SK-MEL-5 (cell line): ENCODE measurements at regions not wholly inside any gene's neighbourhood (a gene's known extent, or its start where the extent isn't known, plus 50 kb on each side); places are given as distances from the start of the nearest gene placed in this dataset.

Experiments used
- DNase-seq: peaks from one replicate; pipeline ENCODE4 v3.0.0-alpha.2; 2016; ENCODE audit warnings: low read depth, low spot score
- in situ Hi-C: cut with HindIII; loops from 2 replicates; pipeline ENCODE4 v1.10.0; 2016; ENCODE audit warnings: low sequenced_read_pairs, high pct_unique_total_duplicates, low pct_unique_long_range_greater_than_20kb

DNA sequence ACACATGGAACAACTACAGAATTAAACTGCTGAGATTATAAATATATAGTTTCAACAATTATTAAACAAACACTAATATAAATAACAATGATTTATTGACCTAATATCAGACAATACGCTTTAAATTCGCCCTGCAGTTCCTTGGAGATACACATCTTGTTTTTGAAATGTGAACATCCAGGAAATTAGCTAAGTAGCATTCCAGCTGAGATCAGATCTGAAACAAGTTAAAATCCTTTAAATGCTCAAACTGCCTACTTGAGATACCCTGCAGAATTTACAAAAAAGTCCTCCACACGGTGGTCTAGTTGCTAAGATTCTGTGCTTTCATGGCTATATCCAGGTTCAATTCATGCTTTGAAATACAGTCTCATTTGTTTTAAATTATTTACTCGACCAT is 101.4 kb upstream of the OLFM3 start:
- no peak for DNase-seq
- in situ Hi-C loops, result no loop called here

DNA sequence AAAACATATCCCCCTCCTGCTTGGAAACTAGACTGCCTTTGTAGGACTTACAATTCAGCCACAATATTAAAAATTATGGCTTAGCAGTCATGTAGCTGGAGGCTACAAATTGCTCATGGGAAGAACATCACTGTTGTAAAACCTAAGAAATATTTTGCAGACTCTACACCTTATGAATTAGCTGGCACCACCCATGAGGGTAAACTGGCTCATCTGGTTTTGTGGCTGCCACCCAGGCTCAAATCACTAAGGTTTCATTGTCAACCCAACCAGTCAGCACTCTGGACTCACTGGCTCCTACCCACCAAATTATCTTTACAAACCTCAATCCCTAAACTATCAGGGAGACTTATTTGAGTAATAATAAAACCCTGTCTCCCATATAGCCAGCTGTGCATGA is 100.7 kb upstream of the OLFM3 start:
- DNase-seq, result no peak
- in situ Hi-C loops, result no loop called here

DNA sequence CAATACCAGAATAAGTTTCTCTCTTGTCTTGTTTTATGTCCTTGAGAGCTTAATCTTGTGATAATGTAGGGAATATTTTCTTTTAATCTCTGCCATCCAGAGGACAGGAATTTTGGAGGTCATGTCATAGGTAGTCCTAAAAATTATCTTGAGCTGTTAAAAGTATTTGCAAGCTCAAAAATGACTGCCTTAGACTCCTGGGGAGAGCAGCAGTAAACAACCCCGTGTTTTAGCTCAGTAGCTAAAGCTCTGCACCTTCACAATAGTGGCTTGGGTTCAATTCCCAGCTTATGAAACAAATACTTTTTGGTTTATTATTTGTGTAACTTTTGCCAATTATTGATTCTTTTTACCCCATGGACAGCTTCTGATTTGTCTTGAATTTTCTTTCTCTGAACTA is 99.4 kb upstream of the OLFM3 start:
- DNase-seq, result no peak
- in situ Hi-C loops, result no loop called here

DNA sequence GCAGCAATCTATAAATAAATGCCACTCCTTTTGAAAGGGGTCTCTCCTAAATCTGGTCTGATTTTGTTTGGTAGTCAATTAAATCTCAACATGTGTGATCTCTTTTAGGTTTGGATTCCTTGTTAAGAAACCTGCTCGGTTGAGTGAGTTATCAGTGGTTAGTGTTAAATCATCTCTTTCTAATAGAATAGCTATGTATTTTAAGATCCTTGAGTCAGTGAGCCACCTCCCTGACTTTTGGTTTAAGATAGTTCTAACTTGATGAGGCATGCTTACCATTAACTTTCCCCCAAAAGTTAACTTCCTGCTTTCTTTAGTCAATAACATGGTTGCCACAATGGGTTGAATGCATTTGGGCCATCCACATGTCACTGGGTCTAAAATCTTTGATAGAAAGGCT is 93.1 kb upstream of the OLFM3 start:
- no peak for DNase-seq
- in situ Hi-C loops, result no loop called here

DNA sequence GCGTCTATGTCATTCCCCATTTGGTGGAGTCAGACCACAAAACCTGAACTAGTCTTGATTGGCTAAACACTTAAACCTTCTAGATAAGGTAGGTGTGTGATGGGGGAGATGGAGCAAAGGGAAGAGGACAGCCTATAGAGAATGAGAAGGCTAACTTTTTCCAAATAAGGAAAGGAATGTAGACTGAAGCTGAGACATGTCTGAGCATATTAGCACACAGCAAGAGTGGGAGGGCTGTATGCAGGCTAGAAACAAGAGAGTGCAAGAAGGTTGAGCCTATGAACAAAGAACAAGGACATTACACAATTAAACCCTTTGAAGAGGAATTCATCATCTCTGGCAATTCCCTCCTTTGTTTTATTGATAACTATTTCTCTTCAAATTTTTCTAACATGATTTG is 89.2 kb upstream of the OLFM3 start:
- in situ Hi-C loops, result no loop called here
- no peak for DNase-seq

DNA sequence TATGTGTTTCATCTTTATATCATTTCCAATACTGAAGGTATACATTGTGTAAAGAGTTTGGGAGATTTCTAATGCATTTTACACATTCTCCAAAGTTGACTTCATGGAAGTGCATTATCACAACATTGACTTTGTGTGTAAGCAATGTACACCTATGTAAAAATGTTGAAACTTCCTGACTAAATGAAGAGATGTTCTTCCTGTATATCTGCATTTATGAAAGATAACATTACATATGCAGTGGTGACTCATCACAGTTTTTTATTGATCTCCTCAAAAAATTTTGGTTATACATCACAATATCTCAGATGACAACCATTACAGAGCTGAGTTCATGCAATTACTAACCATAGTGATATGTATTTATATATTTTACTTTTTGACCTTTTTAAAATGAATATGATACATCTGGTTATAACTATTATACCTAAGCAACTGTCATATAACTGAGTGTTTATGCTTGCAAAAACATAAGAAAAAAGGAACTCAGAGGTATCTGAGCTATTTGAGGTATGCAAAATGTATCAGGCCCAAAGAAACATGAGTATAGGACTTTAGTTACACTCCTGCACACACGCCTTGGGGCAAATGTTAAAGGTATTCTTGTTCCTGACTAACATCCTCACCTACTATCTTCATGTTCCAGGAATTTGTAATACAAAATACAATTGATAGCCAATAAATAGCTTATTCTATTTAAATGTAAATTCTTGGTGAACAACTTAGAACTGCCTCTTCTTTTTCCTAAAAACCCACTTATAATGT is 88.2 kb upstream of the OLFM3 start:
- DNase-seq, result no peak
- in situ Hi-C loops, result no loop called here

DNA sequence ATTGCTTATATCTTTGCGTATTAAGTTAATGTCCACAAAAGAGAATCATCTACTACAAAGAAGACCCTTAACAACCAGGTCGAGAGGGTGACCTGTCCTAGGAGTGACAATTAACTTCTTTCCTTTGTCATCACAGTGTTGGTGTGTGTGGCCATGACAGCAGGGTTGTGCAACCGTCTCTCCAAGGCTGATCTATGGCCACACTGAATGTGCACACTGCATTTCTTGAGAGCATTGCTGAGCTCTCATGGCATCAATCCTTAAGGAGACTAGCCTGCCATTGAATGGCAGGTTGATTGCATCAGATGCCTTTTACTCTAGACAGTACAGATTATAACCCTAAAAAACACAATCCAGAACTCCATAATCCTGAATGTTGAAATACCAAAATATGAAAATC is 86.5 kb upstream of the OLFM3 start:
- in situ Hi-C loops, result no loop called here
- DNase-seq, result no peak

DNA sequence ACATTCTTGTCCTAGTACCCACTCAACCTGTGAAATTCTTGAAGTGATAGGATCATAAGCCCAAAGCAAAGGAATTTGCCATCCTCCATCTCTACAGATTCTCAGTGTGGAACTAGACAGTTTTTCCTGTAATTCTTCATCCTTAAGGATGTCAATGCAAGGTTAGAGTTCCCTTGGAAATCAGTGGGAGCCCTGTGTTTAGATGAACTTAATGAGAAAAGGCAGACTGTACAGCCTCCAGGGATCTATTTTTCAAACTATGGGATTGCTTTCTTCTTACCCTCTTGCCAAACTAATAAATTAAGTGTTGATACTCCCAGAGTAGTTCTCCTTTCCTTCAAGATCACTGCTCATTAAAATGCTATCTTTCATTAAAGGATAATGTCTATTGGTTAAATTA is 78.1 kb upstream of the OLFM3 start:
- no peak for DNase-seq
- in situ Hi-C loops, result no loop called here

DNA sequence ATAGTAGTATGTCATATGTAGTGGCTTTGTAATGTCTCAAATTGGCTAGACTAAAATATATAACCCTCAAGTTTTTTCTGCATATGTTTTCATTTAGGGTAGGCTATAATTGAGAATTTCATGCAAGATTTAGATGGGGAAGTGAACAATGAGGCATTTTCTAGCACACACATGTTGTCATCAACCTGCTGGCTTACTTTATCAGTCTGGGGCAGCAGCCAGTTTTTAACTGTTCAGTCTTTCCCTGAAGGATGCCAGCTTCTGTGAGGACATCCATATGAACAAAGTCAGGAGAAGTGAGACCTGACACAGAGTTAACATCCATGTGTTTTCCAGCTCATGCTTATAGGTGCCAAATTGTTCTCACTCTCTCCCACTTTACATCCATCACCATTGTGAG is 74.7 kb upstream of the OLFM3 start:
- in situ Hi-C loops, result no loop called here
- no peak for DNase-seq

DNA sequence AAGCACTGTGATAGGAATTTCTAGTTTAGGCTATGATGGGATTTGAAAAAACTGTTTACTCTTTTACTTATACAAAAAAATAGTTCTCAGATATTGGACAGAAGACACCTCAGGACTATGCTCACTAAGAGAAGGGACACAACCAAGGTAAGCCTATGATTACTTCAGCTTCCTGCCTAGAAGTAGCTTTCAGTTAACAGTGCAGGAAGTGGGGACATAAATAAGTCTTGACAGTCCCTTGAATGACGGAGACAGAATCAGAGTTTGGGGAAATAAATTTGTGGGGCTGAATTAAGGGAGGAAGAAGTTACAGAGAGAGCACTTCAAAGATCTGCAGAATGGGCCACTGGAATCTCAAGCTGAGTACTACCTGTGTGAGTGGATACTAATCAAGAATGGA is 53.8 kb upstream of the OLFM3 start:
- in situ Hi-C loops, result no loop called here
- no peak for DNase-seq

DNA sequence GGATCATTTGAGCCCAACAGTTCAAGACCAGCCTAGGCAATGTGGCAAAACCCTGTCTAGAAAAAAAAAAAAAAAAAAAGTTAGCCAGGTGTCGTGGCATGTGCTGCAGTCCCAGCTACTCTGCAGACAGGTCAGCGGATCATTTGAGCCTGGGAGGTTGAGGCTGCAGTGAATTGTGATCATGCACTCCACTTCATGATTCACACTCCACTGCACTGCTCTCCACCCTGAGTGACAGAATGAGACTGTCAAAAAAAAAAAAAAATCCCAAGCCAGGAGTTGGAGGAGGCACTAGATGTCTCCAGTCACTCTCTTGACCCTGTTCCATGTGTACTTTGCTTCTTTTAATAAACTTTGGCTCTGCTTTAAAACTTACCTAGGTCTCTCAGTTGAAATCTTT is 51.0 kb upstream of the OLFM3 start:
- no peak for DNase-seq
- in situ Hi-C loops, result no loop called here
